ENCODE measurements at regions not wholly inside any gene's neighbourhood (a gene's known extent, or its start where the extent isn't known, plus 50 kb on each side); places are given as distances from the start of the nearest gene placed in this dataset.

DNA sequence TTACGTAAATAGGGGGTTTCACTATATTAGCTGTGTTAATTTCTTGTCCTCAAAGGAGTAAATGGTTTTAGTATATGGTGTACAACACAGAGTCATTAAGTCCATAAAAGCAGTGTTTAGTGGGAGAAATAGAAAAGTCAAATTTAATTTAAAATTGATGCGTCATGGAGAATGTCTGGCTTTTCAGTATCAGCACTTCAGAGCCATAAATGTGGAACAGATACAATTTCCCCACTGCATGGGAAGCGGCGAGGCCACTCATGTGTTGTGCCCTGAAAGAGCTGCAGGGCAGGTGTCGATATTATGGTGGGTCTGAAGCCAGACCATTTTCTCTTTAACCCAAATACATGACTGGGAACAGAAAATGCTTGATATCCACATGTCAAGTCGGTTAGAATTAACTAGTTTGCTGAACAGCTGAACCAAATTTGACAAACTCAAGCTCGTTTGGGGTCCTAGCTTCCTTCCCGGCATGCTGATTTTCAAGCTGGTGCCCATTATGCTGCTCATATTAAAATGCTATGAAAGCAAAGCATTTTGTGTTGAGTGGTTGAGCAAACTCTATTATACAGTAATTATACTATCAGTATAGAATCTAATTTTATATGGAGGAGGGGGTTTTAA is 364.6 kb upstream of the TBL1XR1 start:
- Histone ChIP-seq H3K9me3 (ENCODE audit: insufficient read depth, low read depth, low read length) (no peaks in the 10 kb centered on the region), H3K4me1 (ENCODE audit: insufficient read depth, low read length) (peaks cover 13% of the 10 kb centered on the region), H3K27me3 (ENCODE audit: insufficient read depth, low read length) (no peaks in the 10 kb centered on the region), H3K4me3 (ENCODE audit: low read length) (no peak overlapping the region), H3K36me3 (ENCODE audit: insufficient read depth, low read depth, low read length) (no peaks in the 10 kb centered on the region), H3K27ac (ENCODE audit: low read length) (no peak overlapping the region), H3K9ac (ENCODE audit: low read depth, low read length) (no peak overlapping the region)

DNA sequence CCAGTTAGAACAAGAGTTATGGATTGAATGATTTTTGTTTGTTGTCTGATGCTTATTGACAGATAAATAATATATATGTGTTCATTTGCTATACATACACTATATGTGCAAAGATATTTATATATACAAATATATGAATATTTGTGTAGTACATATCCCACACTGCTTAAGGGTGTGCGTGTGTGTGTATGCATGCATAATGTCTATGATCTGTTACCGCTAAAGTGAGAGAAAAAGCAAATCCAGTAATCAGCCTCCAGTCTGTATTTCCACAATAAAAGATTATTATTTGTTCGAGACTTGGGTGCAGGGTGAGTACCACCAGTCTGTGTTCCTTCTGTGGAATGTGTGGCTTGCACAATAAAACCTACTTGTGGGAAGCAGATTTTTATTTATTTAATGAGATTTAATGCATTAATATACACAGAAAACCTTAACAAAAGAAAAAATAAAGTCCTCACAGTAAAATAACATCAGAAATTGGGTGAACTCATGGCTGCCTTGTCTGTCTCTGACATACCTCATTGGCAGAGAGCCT is 366.0 kb upstream of the TBL1XR1 start:
- Histone ChIP-seq H3K4me3 (ENCODE audit: low read length) (no peak overlapping the region), H3K9me3 (ENCODE audit: insufficient read depth, low read depth, low read length) (no peaks in the 10 kb centered on the region), H3K27ac (ENCODE audit: low read length) (no peak overlapping the region), H3K9ac (ENCODE audit: low read depth, low read length) (no peak overlapping the region), H3K27me3 (ENCODE audit: insufficient read depth, low read length) (no peaks in the 10 kb centered on the region), H3K4me1 (ENCODE audit: insufficient read depth, low read length) (peaks cover 13% of the 10 kb centered on the region), H3K36me3 (ENCODE audit: insufficient read depth, low read depth, low read length) (no peaks in the 10 kb centered on the region)

DNA sequence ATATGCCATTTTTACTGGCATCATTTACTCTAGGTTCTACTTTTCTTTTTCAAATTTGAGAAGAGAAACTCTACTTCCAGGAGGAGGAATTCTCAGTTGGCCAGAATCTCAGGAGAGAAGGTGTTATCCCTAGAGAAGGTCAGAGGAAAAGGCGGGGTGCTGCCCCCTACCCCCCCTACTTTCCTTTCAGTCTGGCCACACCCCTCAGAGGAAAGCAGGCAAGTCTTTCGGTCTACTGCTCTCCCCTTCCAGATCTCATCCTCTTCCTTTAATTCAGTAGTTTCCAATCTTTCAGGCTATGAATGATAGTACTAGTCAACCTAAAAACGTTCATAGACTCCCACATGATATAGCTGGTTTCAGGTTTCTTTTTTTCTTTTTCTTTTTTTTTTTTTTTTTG is 366.5 kb upstream of the TBL1XR1 start:
- Histone ChIP-seq H3K27me3 (ENCODE audit: insufficient read depth, low read length) (no peaks in the 10 kb centered on the region), H3K36me3 (ENCODE audit: insufficient read depth, low read depth, low read length) (no peaks in the 10 kb centered on the region), H3K9me3 (ENCODE audit: insufficient read depth, low read depth, low read length) (no peaks in the 10 kb centered on the region), H3K4me3 (ENCODE audit: low read length) (no peak overlapping the region), H3K27ac (ENCODE audit: low read length) (no peak overlapping the region), H3K9ac (ENCODE audit: low read depth, low read length) (no peak overlapping the region), H3K4me1 (ENCODE audit: insufficient read depth, low read length) (peaks cover 13% of the 10 kb centered on the region)

DNA sequence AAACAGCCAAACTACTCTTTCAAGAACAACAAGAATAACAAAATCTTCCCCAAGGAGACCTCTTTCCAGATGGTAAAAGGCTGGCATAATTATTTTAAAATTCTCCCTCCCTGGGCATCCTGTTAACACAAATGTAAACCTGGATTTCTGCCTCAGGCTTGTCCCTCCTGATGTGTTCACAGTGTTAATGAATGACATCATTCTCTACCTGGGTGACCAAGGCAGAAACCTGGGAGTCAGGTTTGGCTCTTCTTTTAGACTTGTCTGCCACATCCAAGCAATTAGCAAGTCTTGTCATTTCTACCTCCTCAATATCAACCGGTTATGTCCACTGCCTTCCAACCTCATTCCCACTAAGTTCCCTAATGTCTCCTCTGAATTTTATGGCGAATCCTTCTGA is 368.7 kb upstream of the TBL1XR1 start:
- H3K27me3 ChIP-seq (ENCODE audit: insufficient read depth, low read length) = no peaks in the 10 kb centered on the region
- no peaks in the 10 kb centered on the region for H3K9me3 ChIP-seq (ENCODE audit: insufficient read depth, low read depth, low read length)
- peaks cover 13% of the 10 kb centered on the region for H3K4me1 ChIP-seq (ENCODE audit: insufficient read depth, low read length)
- no peak overlapping the region for H3K4me3 ChIP-seq (ENCODE audit: low read length)
- H3K36me3 ChIP-seq (ENCODE audit: insufficient read depth, low read depth, low read length) = no peaks in the 10 kb centered on the region
- no peak overlapping the region for H3K27ac ChIP-seq (ENCODE audit: low read length)
- no peak overlapping the region for H3K9ac ChIP-seq (ENCODE audit: low read depth, low read length)

DNA sequence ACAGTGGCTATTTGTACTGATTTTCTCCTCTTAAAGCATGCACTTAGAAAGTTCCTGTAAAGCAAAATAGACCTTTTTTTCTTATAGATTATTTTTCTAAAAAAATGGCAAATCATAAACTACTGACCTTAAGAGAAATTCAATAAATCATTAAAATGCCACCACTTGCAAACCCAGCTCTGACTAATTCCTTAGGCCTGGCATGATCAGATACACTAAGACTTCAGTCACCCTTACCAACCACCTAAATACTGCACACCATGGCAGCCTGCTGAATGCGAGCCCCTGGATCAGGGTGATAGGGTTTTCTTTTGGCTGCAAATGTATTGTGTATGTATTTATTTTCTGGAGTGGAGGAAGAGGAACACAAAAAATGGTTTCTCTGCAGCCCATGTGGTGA is 370.6 kb upstream of the TBL1XR1 start:
- Histone ChIP-seq H3K36me3 (ENCODE audit: insufficient read depth, low read depth, low read length) (no peaks in the 10 kb centered on the region), H3K27ac (ENCODE audit: low read length) (no peak overlapping the region), H3K4me3 (ENCODE audit: low read length) (no peak overlapping the region), H3K9ac (ENCODE audit: low read depth, low read length) (no peak overlapping the region), H3K9me3 (ENCODE audit: insufficient read depth, low read depth, low read length) (no peaks in the 10 kb centered on the region), H3K27me3 (ENCODE audit: insufficient read depth, low read length) (no peaks in the 10 kb centered on the region), H3K4me1 (ENCODE audit: insufficient read depth, low read length) (peaks cover 4% of the 10 kb centered on the region; the same call in 1 of the 2 replicates)

DNA sequence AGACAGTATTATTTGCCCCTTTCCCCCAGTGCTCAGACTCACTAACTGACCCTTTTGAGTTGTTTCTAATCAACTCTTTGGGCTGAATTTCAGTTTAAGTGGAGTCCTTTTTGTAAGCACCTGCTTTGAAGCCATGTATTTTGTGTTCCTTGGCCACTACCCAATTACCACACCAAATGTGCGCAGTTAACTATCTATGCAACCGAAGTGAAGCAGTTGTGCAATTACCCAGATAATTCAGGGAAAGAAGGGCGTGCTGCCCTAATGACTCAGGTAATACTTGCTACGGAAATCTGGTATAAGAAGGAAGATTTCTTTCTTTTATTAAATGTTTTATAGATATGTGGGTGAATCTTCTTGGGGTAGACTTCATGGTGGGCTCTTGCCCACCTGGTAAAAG is 371.9 kb upstream of the TBL1XR1 start:
- Histone ChIP-seq H3K9me3 (ENCODE audit: insufficient read depth, low read depth, low read length) (no peaks in the 10 kb centered on the region), H3K9ac (ENCODE audit: low read depth, low read length) (no peak overlapping the region), H3K4me1 (ENCODE audit: insufficient read depth, low read length) (peaks cover 3% of the 10 kb centered on the region; the same call in 1 of the 2 replicates), H3K27me3 (ENCODE audit: insufficient read depth, low read length) (no peaks in the 10 kb centered on the region), H3K4me3 (ENCODE audit: low read length) (no peak overlapping the region), H3K27ac (ENCODE audit: low read length) (no peak overlapping the region), H3K36me3 (ENCODE audit: insufficient read depth, low read depth, low read length) (no peaks in the 10 kb centered on the region)

DNA sequence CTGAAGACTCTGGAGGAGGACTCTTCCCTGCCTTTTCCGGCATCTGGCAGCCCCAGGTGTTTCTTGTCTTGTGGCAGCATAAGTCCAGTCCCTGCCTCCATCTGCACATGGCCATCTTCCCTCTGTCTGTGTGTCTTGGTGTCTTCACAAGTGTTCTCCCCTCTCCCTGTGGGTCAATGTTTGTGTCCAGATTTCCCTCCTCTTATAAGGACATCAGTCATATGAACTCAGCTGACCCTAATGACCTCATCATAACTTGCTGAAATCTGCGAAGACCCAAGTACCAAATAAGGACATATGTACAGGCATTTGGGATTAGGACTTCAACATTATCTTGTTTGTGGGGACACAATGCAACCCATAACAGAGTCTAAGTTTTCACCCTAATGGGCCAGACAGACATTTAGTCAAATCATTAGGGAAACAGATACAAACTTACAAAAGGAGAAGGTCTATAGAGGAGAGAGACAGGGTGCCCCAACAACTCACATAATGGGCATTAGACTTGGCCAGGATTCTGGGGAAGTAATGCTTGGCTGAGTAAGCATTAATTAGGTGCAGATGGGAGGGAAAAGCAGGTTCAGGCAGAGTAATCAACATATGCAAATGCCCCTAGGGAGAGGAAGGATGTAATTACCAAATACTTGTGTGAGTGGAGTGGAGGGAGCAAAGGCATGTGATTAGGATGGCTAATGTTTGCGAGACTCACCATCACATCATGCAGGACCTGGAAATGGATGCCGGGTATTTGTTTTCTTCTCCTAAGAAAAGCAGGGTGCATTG is 372.8 kb upstream of the TBL1XR1 start:
- Histone ChIP-seq H3K9me3 (ENCODE audit: insufficient read depth, low read depth, low read length) (no peaks in the 10 kb centered on the region), H3K36me3 (ENCODE audit: insufficient read depth, low read depth, low read length) (no peaks in the 10 kb centered on the region), H3K9ac (ENCODE audit: low read depth, low read length) (no peak overlapping the region)

DNA sequence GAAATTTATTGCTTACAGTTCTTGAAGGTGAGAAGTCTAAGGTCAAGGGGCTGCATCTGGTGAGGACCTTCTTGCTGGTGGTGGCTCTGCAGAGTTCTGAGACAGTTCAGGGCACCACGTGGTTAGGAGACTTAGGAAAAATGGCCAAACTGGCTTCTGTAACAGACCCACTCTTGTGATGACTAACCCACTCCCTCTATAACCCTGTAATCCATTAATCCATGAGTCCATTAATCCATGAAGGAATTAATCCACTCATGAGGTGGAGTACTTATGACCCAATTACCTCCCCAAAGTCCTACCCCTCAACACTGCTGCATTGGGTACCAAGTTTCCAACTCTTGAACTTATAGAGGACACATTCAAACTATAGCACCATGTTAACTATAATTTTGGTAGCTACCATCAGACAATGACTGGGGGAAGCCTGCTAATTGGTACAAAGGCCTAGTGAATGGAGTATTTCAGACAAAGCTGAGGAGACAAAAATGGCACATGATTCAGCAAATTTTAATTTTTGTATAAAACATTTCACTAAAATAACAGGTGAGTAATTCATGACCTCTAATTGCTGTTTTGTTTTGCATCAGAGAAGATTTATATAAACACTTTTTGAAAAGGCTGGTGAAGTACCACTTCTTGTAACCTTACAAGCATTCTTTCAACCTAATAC is 374.1 kb upstream of the TBL1XR1 start:
- H3K4me3 ChIP-seq (ENCODE audit: low read length) = no peak overlapping the region
- no peaks in the 10 kb centered on the region for H3K4me1 ChIP-seq (ENCODE audit: insufficient read depth, low read length)
- no peak overlapping the region for H3K27ac ChIP-seq (ENCODE audit: low read length)
- no peaks in the 10 kb centered on the region for H3K36me3 ChIP-seq (ENCODE audit: insufficient read depth, low read depth, low read length)
- H3K9me3 ChIP-seq (ENCODE audit: insufficient read depth, low read depth, low read length) = no peaks in the 10 kb centered on the region
- no peak overlapping the region for H3K9ac ChIP-seq (ENCODE audit: low read depth, low read length)
- H3K27me3 ChIP-seq (ENCODE audit: insufficient read depth, low read length) = no peaks in the 10 kb centered on the region

More for the DNA sequence above, 372.8 kb upstream of the TBL1XR1 start:
- Histone ChIP-seq H3K4me3 (ENCODE audit: low read length) (no peak overlapping the region), H3K4me1 (ENCODE audit: insufficient read depth, low read length) (peaks cover 3% of the 10 kb centered on the region; the same call in 1 of the 2 replicates), H3K27ac (ENCODE audit: low read length) (no peak overlapping the region), H3K27me3 (ENCODE audit: insufficient read depth, low read length) (no peaks in the 10 kb centered on the region)

DNA sequence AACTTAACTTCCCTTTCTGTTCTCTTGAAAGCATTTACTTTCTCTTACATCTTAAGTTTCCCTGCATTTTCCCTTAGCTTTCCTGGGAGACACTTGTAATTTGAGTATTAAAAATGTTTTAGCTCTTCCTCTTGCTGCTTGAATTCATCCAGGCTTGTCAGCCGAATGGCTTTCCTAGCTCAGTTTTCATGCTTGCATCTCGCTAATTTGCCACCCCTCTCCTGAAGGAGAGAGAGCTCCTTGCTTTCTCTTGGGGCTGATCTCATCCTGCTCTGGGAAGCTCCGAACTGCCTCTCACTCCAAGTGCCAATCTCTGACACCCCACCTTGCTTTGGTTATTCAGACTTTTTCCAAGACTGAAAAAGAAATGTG is 374.6 kb upstream of the TBL1XR1 start:
- H3K4me3 ChIP-seq (ENCODE audit: low read length) = no peak overlapping the region
- no peak overlapping the region for H3K9ac ChIP-seq (ENCODE audit: low read depth, low read length)
- no peak overlapping the region for H3K27ac ChIP-seq (ENCODE audit: low read length)
- no peaks in the 10 kb centered on the region for H3K36me3 ChIP-seq (ENCODE audit: insufficient read depth, low read depth, low read length)
- no peaks in the 10 kb centered on the region for H3K9me3 ChIP-seq (ENCODE audit: insufficient read depth, low read depth, low read length)
- H3K4me1 ChIP-seq (ENCODE audit: insufficient read depth, low read length) = no peaks in the 10 kb centered on the region
- H3K27me3 ChIP-seq (ENCODE audit: insufficient read depth, low read length) = no peaks in the 10 kb centered on the region

DNA sequence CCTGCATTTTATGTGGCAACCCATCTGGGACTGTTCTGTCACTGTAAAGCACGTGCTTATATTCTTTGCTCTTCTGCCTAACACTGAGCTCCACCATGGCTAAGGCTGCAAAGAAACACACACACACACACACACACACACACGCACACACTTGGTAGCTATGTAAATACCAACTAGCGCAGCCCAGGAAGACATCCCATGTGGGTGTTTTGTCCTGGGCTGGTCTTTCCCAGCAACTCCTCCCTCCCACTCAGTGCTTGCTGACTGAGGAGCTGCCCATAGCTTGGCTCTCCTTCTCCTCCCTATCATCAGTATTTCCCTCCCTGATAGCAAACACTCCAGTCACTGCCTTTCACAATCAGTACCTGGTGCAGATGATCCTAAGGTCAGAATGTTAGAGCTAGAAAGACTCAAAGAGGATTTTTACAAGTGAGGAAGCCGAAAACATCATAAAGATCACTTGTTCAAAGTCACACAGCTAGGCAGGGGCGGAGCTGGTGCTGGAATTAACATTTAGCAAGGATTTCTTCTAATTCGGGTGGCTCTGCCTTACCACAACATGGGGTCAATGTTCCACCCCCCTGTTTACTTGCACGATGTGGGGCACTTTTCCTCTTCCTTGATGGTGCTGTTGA is 377.1 kb upstream of the TBL1XR1 start:
- no peaks in the 10 kb centered on the region for H3K27me3 ChIP-seq (ENCODE audit: insufficient read depth, low read length)
- H3K27ac ChIP-seq (ENCODE audit: low read length) = no peak overlapping the region
- H3K9ac ChIP-seq (ENCODE audit: low read depth, low read length) = no peak overlapping the region
- H3K9me3 ChIP-seq (ENCODE audit: insufficient read depth, low read depth, low read length) = no peaks in the 10 kb centered on the region
- no peaks in the 10 kb centered on the region for H3K4me1 ChIP-seq (ENCODE audit: insufficient read depth, low read length)
- no peak overlapping the region for H3K4me3 ChIP-seq (ENCODE audit: low read length)
- no peaks in the 10 kb centered on the region for H3K36me3 ChIP-seq (ENCODE audit: insufficient read depth, low read depth, low read length)

DNA sequence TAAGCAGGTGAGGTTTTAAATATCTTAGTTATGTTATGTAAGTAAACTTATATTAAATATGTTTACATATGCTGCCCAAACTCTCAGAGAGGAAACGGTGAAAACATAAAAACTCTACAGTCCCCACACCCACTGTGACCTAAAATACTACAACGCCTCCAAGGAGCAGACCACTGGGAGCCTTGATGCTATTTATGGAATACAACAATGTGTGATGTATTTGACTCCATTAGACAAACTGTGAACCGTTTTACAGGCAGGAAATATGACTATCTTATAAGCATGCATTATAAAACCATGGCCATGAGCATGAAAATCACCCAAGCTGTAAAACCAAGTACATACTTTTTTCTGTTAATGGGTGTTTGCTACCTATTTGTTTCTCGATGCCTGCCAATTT is 379.5 kb upstream of the TBL1XR1 start:
- Histone ChIP-seq H3K27ac (ENCODE audit: low read length) (no peak overlapping the region), H3K4me1 (ENCODE audit: insufficient read depth, low read length) (no peaks in the 10 kb centered on the region), H3K9ac (ENCODE audit: low read depth, low read length) (no peak overlapping the region), H3K36me3 (ENCODE audit: insufficient read depth, low read depth, low read length) (no peaks in the 10 kb centered on the region), H3K9me3 (ENCODE audit: insufficient read depth, low read depth, low read length) (no peaks in the 10 kb centered on the region), H3K4me3 (ENCODE audit: low read length) (no peak overlapping the region), H3K27me3 (ENCODE audit: insufficient read depth, low read length) (no peaks in the 10 kb centered on the region)
